NCI-H1436 (cell line): ENCODE measurements at regions not wholly inside any gene's neighbourhood (a gene's known extent, or its start where the extent isn't known, plus 50 kb on each side); places are given as distances from the start of the nearest gene placed in this dataset.

Source experiments
- DNase-seq: peaks from one replicate; lab custom pipeline; 2025; lab: John Stamatoyannopoulos, UW

GRCh38 chr1:36717431-36717830 lies 234.7 kb upstream of the CSF3R start:
- no peak for DNase-seq

GRCh38 chr1:36715797-36716196 lies 233.1 kb upstream of the CSF3R start:
- no peak for DNase-seq

GRCh38 chr1:36714301-36714700 lies 231.6 kb upstream of the CSF3R start:
- DNase-seq = no peak

- no peak for DNase-seq
Observed at GRCh38 chr1:36711480-36711879, 228.8 kb upstream of the CSF3R start.

GRCh38 chr1:36710951-36711350 lies 228.2 kb upstream of the CSF3R start:
- no peak for DNase-seq

- peak; percentile 29 for DNase-seq
Observed at GRCh38 chr1:36709869-36710481, 227.3 kb upstream of the CSF3R start.

- DNase-seq = no peak
Observed at GRCh38 chr1:36708587-36708986, 225.9 kb upstream of the CSF3R start.

GRCh38 chr1:36707221-36707620 lies 224.5 kb upstream of the CSF3R start:
- DNase-seq = no peak

- DNase-seq = no peak
Observed at GRCh38 chr1:36706416-36706815, 223.7 kb upstream of the CSF3R start.

- no peak for DNase-seq
Observed at GRCh38 chr1:36705629-36706028, 222.9 kb upstream of the CSF3R start.

- DNase-seq = peak; percentile 83
Observed at GRCh38 chr1:36703526-36704208, 221.0 kb upstream of the CSF3R start.

GRCh38 chr1:36702963-36703362 lies 220.2 kb upstream of the CSF3R start:
- DNase-seq = no peak

- no peak for DNase-seq
Observed at GRCh38 chr1:36699113-36699911, 216.6 kb upstream of the CSF3R start.

GRCh38 chr1:36697836-36698605 lies 215.3 kb upstream of the CSF3R start:
- DNase-seq = no peak

GRCh38 chr1:36696261-36696940 lies 213.7 kb upstream of the CSF3R start:
- DNase-seq = no peak

- no peak for DNase-seq
Observed at GRCh38 chr1:36693603-36694002, 210.9 kb upstream of the CSF3R start.

- no peak for DNase-seq
Observed at GRCh38 chr1:36693161-36693525, 210.4 kb upstream of the CSF3R start.

- DNase-seq = no peak
Observed at GRCh38 chr1:36692465-36693160, 209.9 kb upstream of the CSF3R start.

GRCh38 chr1:36691374-36691773 lies 208.7 kb upstream of the CSF3R start:
- DNase-seq = no peak

GRCh38 chr1:36689992-36690391 lies 207.3 kb upstream of the CSF3R start:
- no peak for DNase-seq

GRCh38 chr1:36687312-36687711 lies 204.6 kb upstream of the CSF3R start:
- no peak for DNase-seq
